CD4-positive, alpha-beta T cell (primary cell): ENCODE measurements at regions not wholly inside any gene's neighbourhood (a gene's known extent, or its start where the extent isn't known, plus 50 kb on each side); places are given as distances from the start of the nearest gene placed in this dataset.

Source experiments
- ATAC-seq: fragments of 200-7000 bp; cut with Tn5 transposase; one replicate; pipeline ENCODE4 v1.10.0; 2022; ENCODE audit warnings: mild to moderate bottlenecking; ENCODE audit not compliant: poor library complexity
- CTCF ChIA-PET: fragments of 350-600 bp; sonication (Branson Sonifier 250); formaldehyde crosslinking; loops from one replicate; lab custom pipeline; 2021; ENCODE audit warnings: antibody characterized with exemption, inconsistent platforms; lab: Charles Lee
- POLR2A ChIA-PET: fragments of 350-600 bp; sonication (Branson Sonifier 250); formaldehyde crosslinking; loops from one replicate; lab custom pipeline; 2021; ENCODE audit warnings: antibody characterized with exemption, inconsistent platforms; lab: Charles Lee
- DNase-seq, 14 experiments: peaks; one replicate each; pipeline ENCODE4 v3.0.0-alpha.2; 2013 to 2020; ENCODE audit warnings: mixed read lengths in 2 of 14
- H3K27ac ChIP-seq, 2 donors: one replicate each; pipeline versions ENCODE4 v1.5.1 to v1.7.0; 2013; ENCODE audit warnings: low read length in 2 of 2, low read depth in 1 of 2, mild to moderate bottlenecking in 1 of 2
- H3K27me3 ChIP-seq, 2 experiments: 1 replicate in 1 of 2; 2 replicates in 1 of 2; pipeline versions ENCODE4 v1.6.1 to v1.7.0; 2013; ENCODE audit warnings: low read length in 2 of 2, control low read depth in 1 of 2, mild to moderate bottlenecking in 1 of 2, moderate library complexity in 1 of 2; ENCODE audit not compliant: insufficient read depth in 2 of 2, control insufficient read depth in 1 of 2
- H3K36me3 ChIP-seq: one replicate; pipeline ENCODE4 v1.6.1; 2013; ENCODE audit warnings: low read length, control low read depth; ENCODE audit not compliant: insufficient read depth
- H3K4me1 ChIP-seq: one replicate; pipeline ENCODE4 v1.6.1; 2013; ENCODE audit warnings: low read length, control low read depth; ENCODE audit not compliant: insufficient read depth
- H3K4me3 ChIP-seq: one replicate; pipeline ENCODE4 v1.5.1; 2013; ENCODE audit warnings: mild to moderate bottlenecking, low read length, moderate library complexity
- H3K9me3 ChIP-seq, 2 experiments: 1 replicate in 1 of 2; 2 replicates in 1 of 2; pipeline versions ENCODE4 v1.6.1 to v1.7.0; 2013; ENCODE audit warnings: low read length in 2 of 2, mild to moderate bottlenecking in 2 of 2, control low read depth in 1 of 2, moderate library complexity in 1 of 2; ENCODE audit not compliant: control insufficient read depth in 1 of 2, insufficient read depth in 1 of 2
- H3K27ac Mint-ChIP-seq: one replicate; pipeline ENCODE4 v1.8.0; 2020; ENCODE audit warnings: mixed read lengths
- H3K27me3 Mint-ChIP-seq: one replicate; pipeline ENCODE4 v1.8.0; 2021; ENCODE audit warnings: mixed read lengths
- H3K36me3 Mint-ChIP-seq: one replicate; pipeline ENCODE4 v1.8.0; 2021; ENCODE audit warnings: low read depth, mixed read lengths
- H3K4me1 Mint-ChIP-seq: one replicate; pipeline ENCODE4 v1.8.0; 2021; ENCODE audit warnings: low read depth, mixed read lengths
- H3K4me3 Mint-ChIP-seq: one replicate; pipeline ENCODE4 v1.8.0; 2020; ENCODE audit warnings: mild to moderate bottlenecking, mixed read lengths
- H3K9me3 Mint-ChIP-seq: one replicate; pipeline ENCODE4 v1.8.0; 2020; ENCODE audit warnings: mixed read lengths
- intact Hi-C, 2 experiments: fragments of 100-400 bp; cut with DNase I in 1 of 2; cut with micrococcal nuclease in 1 of 2; formaldehyde crosslinking; loops; one replicate each; pipeline versions ENCODE4 v1.15.1 to v1.9.0; 2023 to 2025; cut with DNase I, micrococcal nuclease
- TF ChIP-seq, protein P1 (sequence below): fragments of 200-600 bp; IDR thresholded peaks from one replicate; pipeline ENCODE4 v1.8.0; 2022; ENCODE audit warnings: antibody characterized with exemption, mild to moderate bottlenecking

DNA sequence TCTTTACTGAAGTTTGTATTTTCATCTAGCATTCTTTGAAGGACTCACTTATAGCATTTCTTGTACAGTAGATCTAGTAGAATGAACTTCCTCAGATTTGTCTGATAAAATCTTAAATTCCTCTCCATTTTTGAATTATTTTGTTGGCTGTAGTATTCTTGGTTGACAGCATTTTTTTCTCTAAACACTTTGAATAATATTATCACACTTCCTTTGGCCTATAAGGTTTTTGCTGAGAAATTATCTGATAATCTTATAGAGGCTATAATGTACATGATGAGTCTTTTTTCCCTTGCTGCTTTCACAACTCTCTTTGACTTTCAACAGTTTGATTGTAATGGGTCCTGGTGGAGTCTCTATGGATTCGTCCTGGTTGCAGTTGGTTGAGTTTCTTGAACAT, 169.5 kb downstream of the NOL4 start:
- ATAC-seq (no peak), DNase-seq (no peak)
- POLR2A ChIA-PET, result no interaction called here
- H3K27ac ChIP-seq, result no peak overlapping the region
- no peaks in the 10 kb centered on the region for H3K27me3 ChIP-seq
- peaks cover 6 to 7% of the 10 kb centered on the region in 2 experiments for H3K9me3 ChIP-seq
- H3K4me3 Mint-ChIP-seq, result no peak overlapping the region
- no peaks in the 10 kb centered on the region for H3K36me3 ChIP-seq
- peaks cover 20% of the 10 kb centered on the region for H3K9me3 Mint-ChIP-seq
- intact Hi-C loops, result no loop called here
- no peak overlapping the region for H3K4me3 ChIP-seq
- TF ChIP-seq, protein P1, sequence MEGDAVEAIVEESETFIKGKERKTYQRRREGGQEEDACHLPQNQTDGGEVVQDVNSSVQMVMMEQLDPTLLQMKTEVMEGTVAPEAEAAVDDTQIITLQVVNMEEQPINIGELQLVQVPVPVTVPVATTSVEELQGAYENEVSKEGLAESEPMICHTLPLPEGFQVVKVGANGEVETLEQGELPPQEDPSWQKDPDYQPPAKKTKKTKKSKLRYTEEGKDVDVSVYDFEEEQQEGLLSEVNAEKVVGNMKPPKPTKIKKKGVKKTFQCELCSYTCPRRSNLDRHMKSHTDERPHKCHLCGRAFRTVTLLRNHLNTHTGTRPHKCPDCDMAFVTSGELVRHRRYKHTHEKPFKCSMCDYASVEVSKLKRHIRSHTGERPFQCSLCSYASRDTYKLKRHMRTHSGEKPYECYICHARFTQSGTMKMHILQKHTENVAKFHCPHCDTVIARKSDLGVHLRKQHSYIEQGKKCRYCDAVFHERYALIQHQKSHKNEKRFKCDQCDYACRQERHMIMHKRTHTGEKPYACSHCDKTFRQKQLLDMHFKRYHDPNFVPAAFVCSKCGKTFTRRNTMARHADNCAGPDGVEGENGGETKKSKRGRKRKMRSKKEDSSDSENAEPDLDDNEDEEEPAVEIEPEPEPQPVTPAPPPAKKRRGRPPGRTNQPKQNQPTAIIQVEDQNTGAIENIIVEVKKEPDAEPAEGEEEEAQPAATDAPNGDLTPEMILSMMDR, result no peak
- CTCF ChIA-PET, result no interaction called here
- H3K4me1 ChIP-seq, result no peaks in the 10 kb centered on the region
- H3K4me1 Mint-ChIP-seq, result no peaks in the 10 kb centered on the region
- H3K27me3 Mint-ChIP-seq, result no peaks in the 10 kb centered on the region
- H3K36me3 Mint-ChIP-seq, result no peaks in the 10 kb centered on the region
- no peak overlapping the region for H3K27ac Mint-ChIP-seq

- Histone ChIP-seq H3K4me1 (no peaks in the 10 kb centered on the region), H3K27me3 (no peaks in the 10 kb centered on the region), H3K4me3 (no peak overlapping the region), H3K27ac (no peak overlapping the region), H3K9me3 (no peaks in the 10 kb centered on the region), H3K36me3 (no peaks in the 10 kb centered on the region)
- ChIA-PET CTCF (no interaction called here), POLR2A (no interaction called here)
- no peak overlapping the region for H3K4me3 Mint-ChIP-seq
- H3K9me3 Mint-ChIP-seq, result peaks cover 12% of the 10 kb centered on the region
- H3K36me3 Mint-ChIP-seq, result no peaks in the 10 kb centered on the region
- intact Hi-C loops, result no loop called here
- no peak overlapping the region for H3K27ac Mint-ChIP-seq
- no peaks in the 10 kb centered on the region for H3K4me1 Mint-ChIP-seq
- ATAC-seq, result no peak
- TF ChIP-seq, protein P1, result no peak
- no peaks in the 10 kb centered on the region for H3K27me3 Mint-ChIP-seq
- DNase-seq, result no peak
These were observed 174.1 kb downstream of the NOL4 start for GRCh38 chr18:34050661-34051060.

- ATAC-seq, result no peak
- no peaks in the 10 kb centered on the region for H3K36me3 Mint-ChIP-seq
These were observed 175.2 kb downstream of the NOL4 start for GRCh38 chr18:34049511-34049910.

More at GRCh38 chr18:34049511-34049910, 175.2 kb downstream of the NOL4 start:
- Histone ChIP-seq H3K36me3 (no peaks in the 10 kb centered on the region), H3K27me3 (no peaks in the 10 kb centered on the region), H3K27ac (no peak overlapping the region), H3K4me3 (no peak overlapping the region), H3K4me1 (no peaks in the 10 kb centered on the region), H3K9me3 (no peaks in the 10 kb centered on the region)
- Mint-ChIP-seq H3K27ac (no peak overlapping the region), H3K4me3 (no peak overlapping the region), H3K9me3 (peaks cover 6% of the 10 kb centered on the region), H3K4me1 (no peaks in the 10 kb centered on the region), H3K27me3 (no peaks in the 10 kb centered on the region)
- CTCF ChIA-PET, result no interaction called here
- DNase-seq, result no peak
- POLR2A ChIA-PET, result no interaction called here
- TF ChIP-seq, protein P1, result no peak
- intact Hi-C loops, result no loop called here
